ENCODE measurements at regions not wholly inside any gene's neighbourhood (a gene's known extent, or its start where the extent isn't known, plus 50 kb on each side); places are given as distances from the start of the nearest gene placed in this dataset.
"Not testable (repeated sequence)": the region's sequence is repeated elsewhere in the genome, so short reads cannot be mapped to it uniquely, and the experiment has no call there.

- TF ChIP-seq CTCF (IDR thresholded peaks at IDR 0.05; ENCODE audit: low read depth, low read length): no peak
- H3K4me3 ChIP-seq (ENCODE audit: low read depth, low read length): no peak overlapping the region
Measured at GRCh38 chr1:233796146-233796783, 108.2 kb upstream of the SLC35F3 start.

- TF ChIP-seq CTCF (IDR thresholded peaks at IDR 0.05; ENCODE audit: low read depth, low read length): no peak
Measured at GRCh38 chr1:233802611-233803010, 101.9 kb upstream of the SLC35F3 start.

GRCh38 chr1:233805786-233806185, 98.7 kb upstream of the SLC35F3 start:
- no peak for TF ChIP-seq CTCF (IDR thresholded peaks at IDR 0.05; ENCODE audit: low read depth, low read length)
- H3K4me3 ChIP-seq (ENCODE audit: low read depth, low read length): no peak overlapping the region

More at GRCh38 chr1:233802611-233803010, 101.9 kb upstream of the SLC35F3 start:
- no peak overlapping the region for H3K4me3 ChIP-seq (ENCODE audit: low read depth, low read length)

GRCh38 chr1:233815357-233815756, 89.1 kb upstream of the SLC35F3 start:
- no peak for TF ChIP-seq CTCF (IDR thresholded peaks at IDR 0.05; ENCODE audit: low read depth, low read length)
- no peak overlapping the region for H3K4me3 ChIP-seq (ENCODE audit: low read depth, low read length)

GRCh38 chr1:233815865-233816264, 88.6 kb upstream of the SLC35F3 start:
- no peak overlapping the region for H3K4me3 ChIP-seq (ENCODE audit: low read depth, low read length)
- no peak for TF ChIP-seq CTCF (IDR thresholded peaks at IDR 0.05; ENCODE audit: low read depth, low read length)

- no peak for TF ChIP-seq CTCF (IDR thresholded peaks at IDR 0.05; ENCODE audit: low read depth, low read length)
- no peak overlapping the region for H3K4me3 ChIP-seq (ENCODE audit: low read depth, low read length)
Measured at GRCh38 chr1:233816348-233816747, 88.1 kb upstream of the SLC35F3 start.

- TF ChIP-seq CTCF (IDR thresholded peaks at IDR 0.05; ENCODE audit: low read depth, low read length): no peak
- no peak overlapping the region for H3K4me3 ChIP-seq (ENCODE audit: low read depth, low read length)
Measured at GRCh38 chr1:233819042-233819441, 85.4 kb upstream of the SLC35F3 start.

GRCh38 chr1:233824179-233824578, 80.3 kb upstream of the SLC35F3 start:
- not testable (repeated sequence) for H3K4me3 ChIP-seq (ENCODE audit: low read depth, low read length)

GRCh38 chr1:233827937-233828336, 76.5 kb upstream of the SLC35F3 start:
- not testable (repeated sequence) for H3K4me3 ChIP-seq (ENCODE audit: low read depth, low read length)
